ENCODE measurements at regions not wholly inside any gene's neighbourhood (a gene's known extent, or its start where the extent isn't known, plus 50 kb on each side); places are given as distances from the start of the nearest gene placed in this dataset.
A peak's percentile ranks its signal among the peaks of the same experiment; 100 is the strongest.

DNA sequence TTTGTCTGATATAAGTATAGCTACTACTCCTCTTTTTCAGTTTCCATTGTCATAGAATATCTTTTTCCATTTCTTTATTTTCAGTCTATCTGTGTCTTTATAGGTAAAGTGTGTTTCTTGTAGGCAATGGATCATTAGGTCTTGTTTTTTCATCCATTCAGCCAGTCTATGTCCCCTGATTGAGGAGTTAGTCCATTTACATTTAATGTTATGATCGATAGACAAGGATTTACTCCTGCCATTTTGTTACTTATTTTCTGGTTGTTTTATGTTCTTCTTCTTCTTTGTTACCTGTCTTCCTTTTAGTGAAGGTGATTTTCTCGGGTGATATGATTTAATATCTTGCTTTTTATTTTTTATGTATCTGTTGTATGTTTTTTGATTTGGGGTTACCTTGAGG, 169.0 kb downstream of the BARX1 start:
- WGBS, 5 donors: 79 to 90% (median 88%) methylated on average over 2 of the region's 2 CpGs
- intact Hi-C loops (cut with DNase I; ENCODE audit: low total_unique reads): no loop called here
- no peak overlapping the region for H3K27ac ChIP-seq
- TF ChIP-seq, protein P1, sequence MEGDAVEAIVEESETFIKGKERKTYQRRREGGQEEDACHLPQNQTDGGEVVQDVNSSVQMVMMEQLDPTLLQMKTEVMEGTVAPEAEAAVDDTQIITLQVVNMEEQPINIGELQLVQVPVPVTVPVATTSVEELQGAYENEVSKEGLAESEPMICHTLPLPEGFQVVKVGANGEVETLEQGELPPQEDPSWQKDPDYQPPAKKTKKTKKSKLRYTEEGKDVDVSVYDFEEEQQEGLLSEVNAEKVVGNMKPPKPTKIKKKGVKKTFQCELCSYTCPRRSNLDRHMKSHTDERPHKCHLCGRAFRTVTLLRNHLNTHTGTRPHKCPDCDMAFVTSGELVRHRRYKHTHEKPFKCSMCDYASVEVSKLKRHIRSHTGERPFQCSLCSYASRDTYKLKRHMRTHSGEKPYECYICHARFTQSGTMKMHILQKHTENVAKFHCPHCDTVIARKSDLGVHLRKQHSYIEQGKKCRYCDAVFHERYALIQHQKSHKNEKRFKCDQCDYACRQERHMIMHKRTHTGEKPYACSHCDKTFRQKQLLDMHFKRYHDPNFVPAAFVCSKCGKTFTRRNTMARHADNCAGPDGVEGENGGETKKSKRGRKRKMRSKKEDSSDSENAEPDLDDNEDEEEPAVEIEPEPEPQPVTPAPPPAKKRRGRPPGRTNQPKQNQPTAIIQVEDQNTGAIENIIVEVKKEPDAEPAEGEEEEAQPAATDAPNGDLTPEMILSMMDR (IDR thresholded peaks at IDR 0.05 in 8 of 11, conservative IDR thresholded peaks at IDR 0.05 in 3 of 11): no peak
- no peak for TF ChIP-seq POLR2A (IDR thresholded peaks at IDR 0.05)
- TF ChIP-seq POLR2AphosphoS5 (IDR thresholded peaks at IDR 0.05): no peak
- no peak for DNase-seq
- H3K9me3 ChIP-seq: peaks cover 2 to 42% (median 27%) of the 10 kb centered on the region in 8 donors
- no peak overlapping the region for H3K4me3 ChIP-seq
- no peaks in the 10 kb centered on the region for H3K4me1 ChIP-seq
- H3K27me3 ChIP-seq (replicated peaks in 1 of 7): peaks cover 0 to 10% (median 0%) of the 10 kb centered on the region in 7 donors
- H3K36me3 ChIP-seq: no peaks in the 10 kb centered on the region

DNA sequence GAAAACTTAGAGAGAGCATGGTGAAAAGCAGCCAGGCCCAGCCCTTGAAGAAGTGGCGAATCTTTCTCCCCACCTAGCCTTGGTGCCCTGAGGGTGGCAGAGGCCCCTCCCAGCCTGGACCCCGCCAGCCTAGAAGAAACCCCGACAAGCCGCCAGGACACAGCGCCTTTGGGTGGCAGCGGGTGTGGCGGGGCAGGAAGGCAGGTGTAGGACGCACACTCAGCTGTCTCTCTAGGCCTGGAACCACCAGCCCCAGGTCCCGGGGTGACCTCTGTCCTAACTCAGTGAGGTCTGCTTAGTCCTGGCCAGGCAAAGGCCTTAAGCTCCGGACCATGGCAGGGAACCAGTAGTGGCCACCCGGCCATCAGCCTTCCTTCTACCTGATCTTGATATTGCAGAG, 178.3 kb downstream of the BARX1 start:
- Histone ChIP-seq H3K4me1 (no peaks in the 10 kb centered on the region), H3K4me3 (no peak overlapping the region), H3K27ac (no peak overlapping the region), H3K9me3 (no peaks in the 10 kb centered on the region), H3K36me3 (no peaks in the 10 kb centered on the region), H3K27me3 (replicated peaks in 1 of 7) (no peaks in the 10 kb centered on the region)
- TF ChIP-seq POLR2A (IDR thresholded peaks at IDR 0.05) (no peak), POLR2AphosphoS5 (IDR thresholded peaks at IDR 0.05) (no peak)
- TF ChIP-seq, protein P1 (IDR thresholded peaks at IDR 0.05 in 8 of 11, conservative IDR thresholded peaks at IDR 0.05 in 3 of 11): no peak
- intact Hi-C loops (cut with DNase I; ENCODE audit: low total_unique reads): no loop called here
- 89 to 94% (median 93%) methylated on average over 8 to 11 of the region's 11 CpGs for WGBS, 5 donors
- peak; percentile 54 for DNase-seq

DNA sequence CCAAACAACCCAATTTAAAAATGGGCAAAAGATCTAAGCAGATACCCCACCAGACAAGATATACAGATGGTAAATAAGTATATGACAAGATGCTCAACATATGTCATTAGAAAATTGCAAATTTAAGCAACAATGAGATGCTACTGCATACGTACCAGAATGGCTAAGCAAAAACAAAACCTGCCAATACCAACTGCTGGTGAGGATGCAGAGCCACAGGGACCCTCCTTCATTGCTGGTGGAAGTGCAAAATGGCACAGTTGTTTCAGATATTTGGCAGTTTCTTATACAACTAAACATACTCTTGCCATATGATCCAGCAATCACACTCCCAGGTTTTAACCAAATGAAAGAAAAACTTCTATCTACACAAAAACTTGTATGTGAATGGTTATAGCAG, 178.9 kb downstream of the BARX1 start:
- no peak overlapping the region for H3K4me3 ChIP-seq
- WGBS, 5 donors: 76 to 95% (median 82%) methylated on average over 1 of the region's 1 CpG

DNA sequence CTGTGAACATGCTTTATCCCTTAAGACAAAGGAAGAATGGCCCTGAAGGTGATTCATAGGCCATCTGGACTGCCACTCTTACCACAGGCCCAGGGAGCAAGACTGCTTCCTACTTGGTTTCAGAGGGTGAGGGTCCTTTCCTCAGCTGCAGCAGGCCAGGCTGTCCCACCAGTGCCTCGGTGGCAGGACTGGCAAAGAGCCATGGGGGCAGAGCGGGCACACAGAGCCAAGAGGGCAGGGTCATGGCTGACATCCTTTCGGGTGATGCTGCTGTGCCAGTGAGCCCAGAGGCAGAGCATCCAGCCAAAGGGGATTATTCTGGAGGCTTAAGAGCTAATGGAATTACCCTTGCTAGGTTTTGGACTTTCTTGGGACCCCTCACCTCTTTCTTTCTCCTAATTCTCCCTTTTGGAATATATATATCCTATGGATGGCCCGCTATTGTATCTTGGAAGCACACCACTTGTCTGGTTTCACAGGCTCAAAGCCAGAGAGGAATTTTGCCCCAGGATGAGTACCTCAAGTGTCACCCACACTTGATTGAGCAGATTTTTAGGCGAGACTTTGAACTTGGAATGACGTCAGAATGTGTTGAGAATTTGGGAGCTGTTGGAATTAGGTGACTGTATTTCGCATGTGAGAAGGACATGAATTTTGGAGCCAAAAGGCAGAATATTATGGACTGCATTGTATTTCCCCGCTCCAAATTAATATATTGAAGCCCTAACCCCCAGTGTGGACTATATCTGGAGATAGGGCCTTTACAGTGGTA, 180.6 kb downstream of the BARX1 start:
- Histone ChIP-seq H3K36me3 (no peaks in the 10 kb centered on the region), H3K4me1 (no peaks in the 10 kb centered on the region), H3K9me3 (peaks cover 0 to 7% (median 3%) of the 10 kb centered on the region in 8 donors), H3K27me3 (replicated peaks in 1 of 7) (no peaks in the 10 kb centered on the region), H3K4me3 (no peak overlapping the region), H3K27ac (no peak overlapping the region)
- peak; percentile 58 for DNase-seq
- intact Hi-C loops (cut with DNase I; ENCODE audit: low total_unique reads): no loop called here
- 85 to 93% (median 88%) methylated on average over 7 to 8 of the region's 8 CpGs for WGBS, 5 donors
- TF ChIP-seq POLR2A (IDR thresholded peaks at IDR 0.05): no peak
- TF ChIP-seq, protein P1 (IDR thresholded peaks at IDR 0.05 in 8 of 11, conservative IDR thresholded peaks at IDR 0.05 in 3 of 11): no peak
- TF ChIP-seq POLR2AphosphoS5 (IDR thresholded peaks at IDR 0.05): no peak

More for the DNA sequence above, 178.9 kb downstream of the BARX1 start:
- H3K36me3 ChIP-seq: no peaks in the 10 kb centered on the region
- H3K27me3 ChIP-seq (replicated peaks in 1 of 7): no peaks in the 10 kb centered on the region
- peaks cover 0 to under 1% (median 0%) of the 10 kb centered on the region in 8 donors for H3K9me3 ChIP-seq
- no peak for TF ChIP-seq POLR2A (IDR thresholded peaks at IDR 0.05)
- TF ChIP-seq POLR2AphosphoS5 (IDR thresholded peaks at IDR 0.05): no peak
- TF ChIP-seq, protein P1 (IDR thresholded peaks at IDR 0.05 in 8 of 11, conservative IDR thresholded peaks at IDR 0.05 in 3 of 11): no peak
- H3K4me1 ChIP-seq: no peaks in the 10 kb centered on the region
- intact Hi-C loops (cut with DNase I; ENCODE audit: low total_unique reads): no loop called here
- no peak overlapping the region for H3K27ac ChIP-seq
- DNase-seq: no peak

Measured in spleen (tissue), 11 donors.